ENCODE measurements at regions not wholly inside any gene's neighbourhood (a gene's known extent, or its start where the extent isn't known, plus 50 kb on each side); places are given as distances from the start of the nearest gene placed in this dataset.

DNA sequence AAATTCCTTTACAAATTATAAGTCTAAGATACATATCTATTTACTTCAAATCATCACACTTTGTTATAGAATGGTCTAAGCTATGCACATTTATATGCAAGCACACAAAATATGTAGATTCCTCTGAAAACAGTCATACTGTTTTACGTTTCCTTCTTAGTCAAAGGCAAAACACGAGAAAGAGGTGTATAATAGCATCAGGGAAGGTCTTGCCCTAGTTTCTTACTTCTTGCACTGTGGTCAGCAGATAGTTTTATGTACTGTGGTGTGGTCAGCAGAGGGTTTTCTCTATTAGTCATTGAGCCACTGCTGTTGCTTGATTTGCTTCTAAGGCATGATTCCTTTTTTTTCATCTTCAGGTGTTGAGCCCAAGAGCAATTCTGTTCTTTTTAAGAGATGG, 117.7 kb downstream of the ADAM29 start:
- Histone ChIP-seq H3K27me3 (ENCODE audit: insufficient read depth) (no peaks in the 10 kb centered on the region), H3K9me2 (ENCODE audit: insufficient read depth) (no peaks in the 10 kb centered on the region), H3K36me3 (ENCODE audit: insufficient read depth) (peaks cover 9% of the 10 kb centered on the region), H3K4me3 (no peak overlapping the region), H3K27ac (ENCODE audit: low read depth) (no peak overlapping the region), H3K4me1 (ENCODE audit: insufficient read depth) (no peaks in the 10 kb centered on the region), H3K4me2 (no peak overlapping the region), H2AFZ (no peak overlapping the region), H3F3A (replicated peaks; ENCODE audit: low read depth) (no peaks in the 10 kb centered on the region), H3K79me2 (replicated peaks; ENCODE audit: insufficient read depth) (no peaks in the 10 kb centered on the region), H4K20me1 (replicated peaks; ENCODE audit: insufficient read depth) (no peaks in the 10 kb centered on the region)
- no peak for DNase-seq (ENCODE audit: low spot score)
- H3K27me3 Mint-ChIP-seq (ENCODE audit: insufficient read depth, low read depth, poor library complexity): peaks cover 4% of the 10 kb centered on the region
- peaks cover 48% of the 10 kb centered on the region for H3K9me3 Mint-ChIP-seq
- peaks cover 43% of the 10 kb centered on the region for H3K36me3 Mint-ChIP-seq (ENCODE audit: low read depth)
- no peak for ATAC-seq
- TF ChIP-seq CREB1 (CRISPR knock-in tag; IDR thresholded peaks at IDR 0.05; ENCODE audit: low read depth) (no peak), JUNB (IDR thresholded peaks at IDR 0.05; ENCODE audit: unreplicated experiment) (no peak), EZH2 (IDR thresholded peaks at IDR 0.05; ENCODE audit: low read depth, unreplicated experiment) (no peak), EZH2phosphoT487 (IDR thresholded peaks at IDR 0.05; ENCODE audit: unreplicated experiment) (no peak), STAT1 (IDR thresholded peaks at IDR 0.05; ENCODE audit: unreplicated experiment) (no peak)
- TF ChIP-seq, protein P1, sequence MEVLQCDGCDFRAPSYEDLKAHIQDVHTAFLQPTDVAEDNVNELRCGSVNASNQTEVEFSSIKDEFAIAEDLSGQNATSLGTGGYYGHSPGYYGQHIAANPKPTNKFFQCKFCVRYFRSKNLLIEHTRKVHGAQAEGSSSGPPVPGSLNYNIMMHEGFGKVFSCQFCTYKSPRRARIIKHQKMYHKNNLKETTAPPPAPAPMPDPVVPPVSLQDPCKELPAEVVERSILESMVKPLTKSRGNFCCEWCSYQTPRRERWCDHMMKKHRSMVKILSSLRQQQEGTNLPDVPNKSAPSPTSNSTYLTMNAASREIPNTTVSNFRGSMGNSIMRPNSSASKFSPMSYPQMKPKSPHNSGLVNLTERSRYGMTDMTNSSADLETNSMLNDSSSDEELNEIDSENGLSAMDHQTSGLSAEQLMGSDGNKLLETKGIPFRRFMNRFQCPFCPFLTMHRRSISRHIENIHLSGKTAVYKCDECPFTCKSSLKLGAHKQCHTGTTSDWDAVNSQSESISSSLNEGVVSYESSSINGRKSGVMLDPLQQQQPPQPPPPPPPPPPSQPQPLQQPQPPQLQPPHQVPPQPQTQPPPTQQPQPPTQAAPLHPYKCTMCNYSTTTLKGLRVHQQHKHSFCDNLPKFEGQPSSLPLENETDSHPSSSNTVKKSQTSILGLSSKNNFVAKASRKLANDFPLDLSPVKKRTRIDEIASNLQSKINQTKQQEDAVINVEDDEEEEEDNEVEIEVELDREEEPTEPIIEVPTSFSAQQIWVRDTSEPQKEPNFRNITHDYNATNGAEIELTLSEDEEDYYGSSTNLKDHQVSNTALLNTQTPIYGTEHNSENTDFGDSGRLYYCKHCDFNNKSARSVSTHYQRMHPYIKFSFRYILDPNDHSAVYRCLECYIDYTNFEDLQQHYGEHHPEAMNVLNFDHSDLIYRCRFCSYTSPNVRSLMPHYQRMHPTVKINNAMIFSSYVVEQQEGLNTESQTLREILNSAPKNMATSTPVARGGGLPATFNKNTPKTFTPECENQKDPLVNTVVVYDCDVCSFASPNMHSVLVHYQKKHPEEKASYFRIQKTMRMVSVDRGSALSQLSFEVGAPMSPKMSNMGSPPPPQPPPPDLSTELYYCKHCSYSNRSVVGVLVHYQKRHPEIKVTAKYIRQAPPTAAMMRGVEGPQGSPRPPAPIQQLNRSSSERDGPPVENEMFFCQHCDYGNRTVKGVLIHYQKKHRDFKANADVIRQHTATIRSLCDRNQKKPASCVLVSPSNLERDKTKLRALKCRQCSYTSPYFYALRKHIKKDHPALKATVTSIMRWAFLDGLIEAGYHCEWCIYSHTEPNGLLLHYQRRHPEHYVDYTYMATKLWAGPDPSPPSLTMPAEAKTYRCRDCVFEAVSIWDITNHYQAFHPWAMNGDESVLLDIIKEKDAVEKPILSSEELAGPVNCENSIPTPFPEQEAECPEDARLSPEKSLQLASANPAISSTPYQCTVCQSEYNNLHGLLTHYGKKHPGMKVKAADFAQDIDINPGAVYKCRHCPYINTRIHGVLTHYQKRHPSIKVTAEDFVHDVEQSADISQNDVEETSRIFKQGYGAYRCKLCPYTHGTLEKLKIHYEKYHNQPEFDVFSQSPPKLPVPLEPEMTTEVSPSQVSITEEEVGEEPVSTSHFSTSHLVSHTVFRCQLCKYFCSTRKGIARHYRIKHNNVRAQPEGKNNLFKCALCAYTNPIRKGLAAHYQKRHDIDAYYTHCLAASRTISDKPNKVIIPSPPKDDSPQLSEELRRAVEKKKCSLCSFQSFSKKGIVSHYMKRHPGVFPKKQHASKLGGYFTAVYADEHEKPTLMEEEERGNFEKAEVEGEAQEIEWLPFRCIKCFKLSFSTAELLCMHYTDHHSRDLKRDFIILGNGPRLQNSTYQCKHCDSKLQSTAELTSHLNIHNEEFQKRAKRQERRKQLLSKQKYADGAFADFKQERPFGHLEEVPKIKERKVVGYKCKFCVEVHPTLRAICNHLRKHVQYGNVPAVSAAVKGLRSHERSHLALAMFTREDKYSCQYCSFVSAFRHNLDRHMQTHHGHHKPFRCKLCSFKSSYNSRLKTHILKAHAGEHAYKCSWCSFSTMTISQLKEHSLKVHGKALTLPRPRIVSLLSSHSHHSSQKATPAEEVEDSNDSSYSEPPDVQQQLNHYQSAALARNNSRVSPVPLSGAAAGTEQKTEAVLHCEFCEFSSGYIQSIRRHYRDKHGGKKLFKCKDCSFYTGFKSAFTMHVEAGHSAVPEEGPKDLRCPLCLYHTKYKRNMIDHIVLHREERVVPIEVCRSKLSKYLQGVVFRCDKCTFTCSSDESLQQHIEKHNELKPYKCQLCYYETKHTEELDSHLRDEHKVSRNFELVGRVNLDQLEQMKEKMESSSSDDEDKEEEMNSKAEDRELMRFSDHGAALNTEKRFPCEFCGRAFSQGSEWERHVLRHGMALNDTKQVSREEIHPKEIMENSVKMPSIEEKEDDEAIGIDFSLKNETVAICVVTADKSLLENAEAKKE (CRISPR knock-in tag; IDR thresholded peaks at IDR 0.05): no peak
- TF ChIP-seq, protein P2, sequence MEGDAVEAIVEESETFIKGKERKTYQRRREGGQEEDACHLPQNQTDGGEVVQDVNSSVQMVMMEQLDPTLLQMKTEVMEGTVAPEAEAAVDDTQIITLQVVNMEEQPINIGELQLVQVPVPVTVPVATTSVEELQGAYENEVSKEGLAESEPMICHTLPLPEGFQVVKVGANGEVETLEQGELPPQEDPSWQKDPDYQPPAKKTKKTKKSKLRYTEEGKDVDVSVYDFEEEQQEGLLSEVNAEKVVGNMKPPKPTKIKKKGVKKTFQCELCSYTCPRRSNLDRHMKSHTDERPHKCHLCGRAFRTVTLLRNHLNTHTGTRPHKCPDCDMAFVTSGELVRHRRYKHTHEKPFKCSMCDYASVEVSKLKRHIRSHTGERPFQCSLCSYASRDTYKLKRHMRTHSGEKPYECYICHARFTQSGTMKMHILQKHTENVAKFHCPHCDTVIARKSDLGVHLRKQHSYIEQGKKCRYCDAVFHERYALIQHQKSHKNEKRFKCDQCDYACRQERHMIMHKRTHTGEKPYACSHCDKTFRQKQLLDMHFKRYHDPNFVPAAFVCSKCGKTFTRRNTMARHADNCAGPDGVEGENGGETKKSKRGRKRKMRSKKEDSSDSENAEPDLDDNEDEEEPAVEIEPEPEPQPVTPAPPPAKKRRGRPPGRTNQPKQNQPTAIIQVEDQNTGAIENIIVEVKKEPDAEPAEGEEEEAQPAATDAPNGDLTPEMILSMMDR (conservative IDR thresholded peaks at IDR 0.05; ENCODE audit: low read depth in 2 of 2): no peak
- TF ChIP-seq, protein P3, sequence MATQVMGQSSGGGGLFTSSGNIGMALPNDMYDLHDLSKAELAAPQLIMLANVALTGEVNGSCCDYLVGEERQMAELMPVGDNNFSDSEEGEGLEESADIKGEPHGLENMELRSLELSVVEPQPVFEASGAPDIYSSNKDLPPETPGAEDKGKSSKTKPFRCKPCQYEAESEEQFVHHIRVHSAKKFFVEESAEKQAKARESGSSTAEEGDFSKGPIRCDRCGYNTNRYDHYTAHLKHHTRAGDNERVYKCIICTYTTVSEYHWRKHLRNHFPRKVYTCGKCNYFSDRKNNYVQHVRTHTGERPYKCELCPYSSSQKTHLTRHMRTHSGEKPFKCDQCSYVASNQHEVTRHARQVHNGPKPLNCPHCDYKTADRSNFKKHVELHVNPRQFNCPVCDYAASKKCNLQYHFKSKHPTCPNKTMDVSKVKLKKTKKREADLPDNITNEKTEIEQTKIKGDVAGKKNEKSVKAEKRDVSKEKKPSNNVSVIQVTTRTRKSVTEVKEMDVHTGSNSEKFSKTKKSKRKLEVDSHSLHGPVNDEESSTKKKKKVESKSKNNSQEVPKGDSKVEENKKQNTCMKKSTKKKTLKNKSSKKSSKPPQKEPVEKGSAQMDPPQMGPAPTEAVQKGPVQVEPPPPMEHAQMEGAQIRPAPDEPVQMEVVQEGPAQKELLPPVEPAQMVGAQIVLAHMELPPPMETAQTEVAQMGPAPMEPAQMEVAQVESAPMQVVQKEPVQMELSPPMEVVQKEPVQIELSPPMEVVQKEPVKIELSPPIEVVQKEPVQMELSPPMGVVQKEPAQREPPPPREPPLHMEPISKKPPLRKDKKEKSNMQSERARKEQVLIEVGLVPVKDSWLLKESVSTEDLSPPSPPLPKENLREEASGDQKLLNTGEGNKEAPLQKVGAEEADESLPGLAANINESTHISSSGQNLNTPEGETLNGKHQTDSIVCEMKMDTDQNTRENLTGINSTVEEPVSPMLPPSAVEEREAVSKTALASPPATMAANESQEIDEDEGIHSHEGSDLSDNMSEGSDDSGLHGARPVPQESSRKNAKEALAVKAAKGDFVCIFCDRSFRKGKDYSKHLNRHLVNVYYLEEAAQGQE (IDR thresholded peaks at IDR 0.05; ENCODE audit: unreplicated experiment): no peak
- H3K27ac Mint-ChIP-seq: no peak overlapping the region
- no peaks in the 10 kb centered on the region for H3K4me1 Mint-ChIP-seq
- H3K4me3 Mint-ChIP-seq: no peak overlapping the region

Data from GM23338 (cell line).